HG02588 (cell line): ENCODE measurements at regions not wholly inside any gene's neighbourhood (a gene's known extent, or its start where the extent isn't known, plus 50 kb on each side); places are given as distances from the start of the nearest gene placed in this dataset.

ENCODE experiments used
- ATAC-seq: cut with Tn5 transposase; IDR thresholded peaks from one replicate; pipeline ENCODE4 v1.9.1; 2021; ENCODE audit warnings: mild to moderate bottlenecking, moderate library complexity; ENCODE audit not compliant: unreplicated experiment

- ATAC-seq, result no peak
Measured at GRCh38 chr13:90770334-90770733, 577.2 kb upstream of the MIR17HG start.

DNA sequence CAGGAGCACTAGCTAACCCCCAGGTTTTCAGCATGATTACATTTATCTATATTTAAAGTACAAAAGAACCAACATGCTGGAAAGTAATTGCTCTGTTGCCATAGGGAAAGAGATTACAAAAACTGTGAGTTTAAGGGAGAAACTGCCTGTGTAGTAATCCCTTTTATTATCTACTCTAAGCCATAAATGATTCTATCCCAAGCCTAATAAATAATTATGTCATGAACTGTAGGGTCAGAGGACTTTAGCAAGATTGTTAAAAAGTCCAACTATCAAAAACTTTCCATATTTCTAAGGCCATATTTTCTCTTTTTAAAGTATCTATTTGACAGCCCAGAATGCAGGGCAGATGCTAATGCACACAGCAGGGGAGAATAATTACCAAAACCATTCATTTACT lies 573.8 kb upstream of the MIR17HG start:
- no peak for ATAC-seq

DNA sequence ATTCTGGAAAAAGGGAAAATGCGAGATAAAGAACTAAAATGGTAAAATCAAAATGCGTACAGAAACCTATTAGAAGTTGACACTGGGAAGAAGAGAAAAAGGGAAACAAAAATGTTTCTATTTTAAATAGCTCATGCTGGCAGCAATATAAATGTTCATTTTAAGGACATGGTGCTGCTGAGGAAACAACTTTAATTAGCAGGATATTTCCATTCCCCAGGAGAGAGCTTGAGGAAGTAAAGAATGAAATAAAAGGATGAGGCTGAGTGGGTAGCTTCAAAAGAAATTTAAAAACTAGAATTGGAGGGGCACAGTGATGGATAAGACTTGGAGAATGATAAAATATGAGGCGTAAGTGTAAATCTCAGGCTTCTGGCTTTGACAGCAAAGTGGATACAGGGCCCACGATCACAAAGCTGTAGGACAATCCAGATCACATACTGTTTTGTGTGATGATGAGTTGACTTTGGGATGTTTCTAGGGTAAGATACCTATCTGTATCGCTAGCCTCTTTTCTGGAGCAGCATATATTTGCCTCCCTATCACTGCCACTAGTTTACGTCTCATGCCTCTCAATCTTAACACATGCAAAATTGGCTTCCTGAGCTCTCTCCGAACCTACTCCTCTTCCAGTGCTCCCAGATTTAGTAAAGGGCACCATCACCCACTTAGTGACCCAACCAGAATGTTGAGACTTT lies 571.3 kb upstream of the MIR17HG start:
- no peak for ATAC-seq

GRCh38 chr13:90783273-90783672 lies 564.2 kb upstream of the MIR17HG start:
- ATAC-seq, result no peak

- no peak for ATAC-seq
Measured at GRCh38 chr13:90787007-90787406, 560.5 kb upstream of the MIR17HG start.

GRCh38 chr13:90792335-90792734 lies 555.2 kb upstream of the MIR17HG start:
- no peak for ATAC-seq

DNA sequence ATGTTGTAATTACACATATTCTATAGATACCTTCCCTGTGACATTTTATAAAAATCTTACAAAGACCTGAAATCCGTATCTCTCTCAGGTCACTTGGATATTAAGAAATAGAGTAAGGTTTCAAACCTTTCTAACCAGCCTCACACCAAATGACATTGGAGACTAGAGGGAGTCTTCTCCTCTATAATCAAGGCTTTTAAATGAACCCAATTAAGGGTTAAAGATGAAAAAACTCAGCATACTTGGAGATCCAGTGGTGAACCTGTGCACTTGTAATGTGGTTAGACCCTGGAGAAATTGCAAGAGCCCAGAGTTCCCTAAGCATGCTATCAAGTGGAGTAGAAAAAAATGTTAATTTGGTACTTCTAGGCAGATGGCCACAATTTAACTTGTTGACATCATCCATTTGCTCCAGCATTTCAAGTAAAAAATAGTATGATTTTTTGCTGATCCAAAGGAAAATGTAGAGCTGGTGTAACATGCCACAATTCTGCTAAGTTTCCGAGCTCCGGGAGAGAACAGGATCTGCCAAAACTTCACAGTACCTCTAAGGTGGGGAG lies 554.1 kb upstream of the MIR17HG start:
- no peak for ATAC-seq

DNA sequence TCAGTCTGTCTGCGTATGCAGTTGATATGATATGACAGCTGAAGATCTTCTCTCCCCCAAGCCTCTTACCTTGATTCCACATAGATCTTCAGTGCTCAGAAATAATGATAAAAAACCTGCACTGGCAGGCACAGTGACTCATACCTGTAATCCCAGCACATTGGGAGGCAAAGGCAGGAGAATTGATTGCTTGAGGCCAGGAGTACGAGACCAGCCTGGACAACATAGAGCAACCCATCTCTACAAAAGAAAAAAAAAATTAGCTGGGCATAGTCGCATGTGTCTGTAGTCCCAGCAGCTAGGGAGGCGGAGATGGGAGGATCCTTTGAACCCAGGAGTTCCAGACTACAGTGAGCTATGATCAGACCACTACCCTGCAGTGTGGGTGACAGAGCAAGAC lies 551.0 kb upstream of the MIR17HG start:
- ATAC-seq, result no peak

GRCh38 chr13:90797335-90797734 lies 550.2 kb upstream of the MIR17HG start:
- ATAC-seq, result no peak

DNA sequence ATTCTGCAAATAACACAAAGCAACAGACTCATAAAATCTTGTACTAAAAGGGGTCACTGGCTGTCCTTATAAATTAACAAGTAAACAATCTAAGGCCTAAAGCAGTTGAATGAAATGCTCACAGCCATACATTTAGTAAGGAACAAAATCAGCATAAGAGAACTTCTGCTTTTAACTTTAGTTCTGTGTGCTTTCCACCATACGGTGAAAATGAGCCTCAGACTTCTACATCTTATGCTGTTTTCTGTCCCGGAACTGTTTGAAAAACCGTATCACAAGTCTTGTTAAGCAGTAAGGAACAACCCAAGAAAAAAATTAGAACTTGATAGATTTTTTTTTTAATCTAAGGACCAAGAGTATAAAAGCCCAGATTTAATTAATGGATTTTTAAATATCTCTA lies 549.1 kb upstream of the MIR17HG start:
- ATAC-seq, result no peak

- ATAC-seq, result no peak
Measured at GRCh38 chr13:90800082-90800746, 547.3 kb upstream of the MIR17HG start.

DNA sequence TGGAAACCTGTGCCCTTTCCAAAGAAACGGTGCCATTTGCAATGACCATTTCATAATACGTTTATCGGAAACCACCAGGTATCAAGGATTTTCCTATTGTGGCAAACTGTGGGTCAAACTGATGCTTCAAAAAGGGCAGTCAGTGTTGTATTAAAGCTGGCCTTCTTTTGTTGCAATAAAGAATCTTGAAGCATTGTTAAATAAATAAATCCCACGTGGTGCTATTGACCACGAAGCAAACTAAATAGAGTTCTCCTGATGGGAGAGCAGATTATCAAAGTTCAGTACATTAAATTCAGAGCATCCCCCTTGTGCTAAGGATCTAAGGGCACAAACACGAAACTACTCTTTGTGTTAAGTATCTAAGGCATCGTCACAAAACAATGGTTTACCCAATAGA lies 545.9 kb upstream of the MIR17HG start:
- ATAC-seq, result no peak

- no peak for ATAC-seq
Measured at GRCh38 chr13:90803210-90803609, 544.3 kb upstream of the MIR17HG start.

DNA sequence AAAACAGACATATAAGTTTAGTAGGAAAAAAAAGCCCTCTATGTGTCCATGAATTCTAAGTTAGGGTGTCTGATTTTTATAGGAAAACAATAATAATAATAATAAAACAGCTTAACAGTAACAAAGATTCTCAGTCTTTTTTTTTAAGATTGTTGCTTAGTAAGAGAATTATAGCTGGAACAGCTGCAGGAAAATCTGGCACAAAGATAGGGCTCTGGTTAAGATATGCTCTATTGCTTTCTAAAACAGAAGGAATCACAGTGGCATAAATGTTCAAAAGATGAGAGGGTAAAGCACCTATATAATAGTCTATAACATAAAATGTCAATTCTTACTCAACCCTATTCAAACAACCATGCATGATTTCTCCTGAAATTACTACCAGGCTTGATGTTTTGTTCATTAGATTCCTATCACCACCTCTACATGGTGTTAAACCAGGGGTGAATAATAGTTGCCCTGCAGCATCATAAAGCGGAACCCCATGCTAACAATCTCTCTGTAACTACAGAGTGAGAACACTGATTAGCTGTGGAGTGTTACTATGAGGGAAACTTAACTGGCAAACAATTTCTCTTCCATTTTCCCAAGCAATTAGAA lies 541.4 kb upstream of the MIR17HG start:
- no peak for ATAC-seq

- no peak for ATAC-seq
Measured at GRCh38 chr13:90806892-90807291, 540.6 kb upstream of the MIR17HG start.

DNA sequence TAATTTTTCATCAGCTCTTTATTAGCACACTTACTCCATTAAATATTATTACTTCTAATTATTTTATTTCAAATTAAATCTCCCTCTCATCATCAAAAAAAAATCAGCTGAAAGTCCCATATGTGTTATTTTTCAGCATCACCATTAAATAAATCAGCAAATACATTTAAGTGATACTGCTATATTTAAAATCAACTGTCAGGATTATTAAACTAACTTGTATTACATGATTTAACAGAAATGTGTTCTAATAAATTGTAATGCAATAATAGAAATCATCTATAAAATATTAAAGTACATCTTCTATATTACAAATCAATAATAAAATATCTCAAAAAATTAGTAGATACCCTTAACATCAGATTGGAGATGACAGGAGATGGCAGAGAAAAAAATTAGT lies 538.6 kb upstream of the MIR17HG start:
- ATAC-seq, result no peak

GRCh38 chr13:90824032-90824431 lies 523.5 kb upstream of the MIR17HG start:
- ATAC-seq, result no peak

GRCh38 chr13:90826688-90827087 lies 520.8 kb upstream of the MIR17HG start:
- no peak for ATAC-seq

DNA sequence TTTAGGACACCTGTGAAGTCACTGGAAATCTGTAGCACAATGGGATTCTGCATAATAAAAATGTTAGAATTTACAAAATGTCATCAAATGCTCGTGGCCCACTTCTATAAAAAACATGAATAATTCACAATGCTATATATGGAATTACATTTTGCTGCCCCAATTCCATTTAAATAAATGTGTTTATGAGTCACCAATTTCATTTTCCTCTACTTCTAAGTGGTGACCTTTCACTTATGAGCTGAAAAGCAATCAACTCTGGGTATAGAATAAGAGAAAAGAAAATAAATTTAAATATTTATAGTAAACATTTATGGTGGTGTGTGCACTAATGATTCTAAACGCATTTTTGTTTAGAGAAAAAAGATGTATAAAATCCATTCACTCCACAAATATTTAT lies 516.7 kb upstream of the MIR17HG start:
- ATAC-seq, result no peak

DNA sequence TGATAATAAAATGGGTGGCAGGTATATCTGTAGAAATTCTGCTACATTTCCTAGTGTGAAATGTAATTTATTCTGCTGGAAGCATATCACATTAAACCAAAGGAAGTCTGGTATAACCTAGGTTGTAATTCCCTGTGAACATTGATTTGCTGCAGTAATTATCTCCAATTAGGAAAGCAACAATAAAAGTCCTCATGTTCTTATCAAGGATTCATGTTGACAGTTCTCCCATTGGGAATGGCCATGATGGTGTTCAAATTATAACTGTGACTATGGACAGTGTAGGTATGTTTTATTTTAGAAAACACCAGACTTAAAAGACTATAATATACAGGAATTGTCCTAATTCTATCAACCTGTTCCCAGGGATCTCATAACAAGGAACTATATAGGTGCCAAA lies 513.5 kb upstream of the MIR17HG start:
- ATAC-seq, result no peak

DNA sequence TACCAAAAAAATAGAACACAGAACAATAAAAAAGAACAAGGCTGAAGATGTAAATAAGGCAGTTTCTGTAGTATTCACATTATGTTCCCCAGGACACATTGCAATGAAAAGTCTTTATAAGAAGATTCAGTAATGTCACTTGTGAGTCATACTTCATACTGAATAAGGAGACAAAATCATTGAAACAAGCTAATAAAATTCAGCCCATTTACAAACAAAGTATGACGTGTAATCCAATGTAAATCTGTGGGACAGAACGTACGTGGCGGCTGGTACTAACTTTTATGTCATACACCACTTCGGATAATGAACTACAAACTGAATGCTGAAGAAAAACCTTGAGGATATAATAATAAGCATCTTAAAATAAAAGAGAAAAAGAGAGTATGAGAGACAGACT lies 512.8 kb upstream of the MIR17HG start:
- no peak for ATAC-seq

- ATAC-seq, result no peak
Measured at GRCh38 chr13:90835826-90836225, 511.7 kb upstream of the MIR17HG start.
